Vagina (tissue), 2 donors: ENCODE measurements at regions not wholly inside any gene's neighbourhood (a gene's known extent, or its start where the extent isn't known, plus 50 kb on each side); places are given as distances from the start of the nearest gene placed in this dataset.

Experiments used
- CTCF ChIP-seq, 3 experiments: fragments of 450-650 bp in 2 of 3; fragments of 200-600 bp in 1 of 3; sonication (generic) in 1 of 3; IDR thresholded peaks; one replicate each; pipeline ENCODE4 v1.5.1; 2017 to 2019; ENCODE audit warnings: antibody characterized with exemption in 3 of 3, mild to moderate bottlenecking in 2 of 3, moderate library complexity in 2 of 3
- POLR2A ChIP-seq, 2 donors: fragments of 450-650 bp; IDR thresholded peaks; one replicate each; pipeline ENCODE4 v1.6.1; 2017; ENCODE audit warnings: antibody characterized with exemption in 2 of 2, mild to moderate bottlenecking in 2 of 2, moderate library complexity in 2 of 2

GRCh38 chr16:77564791-77565390, 130.1 kb upstream of the ADAMTS18 start:
- TF ChIP-seq CTCF (IDR thresholded peaks at IDR 0.05) (no peak), POLR2A (IDR thresholded peaks at IDR 0.05) (no peak)
